Embryonic facial prominence (tissue), 1 donor: ENCODE measurements at regions not wholly inside any gene's neighbourhood (a gene's known extent, or its start where the extent isn't known, plus 50 kb on each side); places are given as distances from the start of the nearest gene placed in this dataset.

Experiments
- DNase-seq: peaks from one replicate; pipeline ENCODE4 v3.0.0-alpha.2; 2016; ENCODE audit errors: extremely low spot score

DNA sequence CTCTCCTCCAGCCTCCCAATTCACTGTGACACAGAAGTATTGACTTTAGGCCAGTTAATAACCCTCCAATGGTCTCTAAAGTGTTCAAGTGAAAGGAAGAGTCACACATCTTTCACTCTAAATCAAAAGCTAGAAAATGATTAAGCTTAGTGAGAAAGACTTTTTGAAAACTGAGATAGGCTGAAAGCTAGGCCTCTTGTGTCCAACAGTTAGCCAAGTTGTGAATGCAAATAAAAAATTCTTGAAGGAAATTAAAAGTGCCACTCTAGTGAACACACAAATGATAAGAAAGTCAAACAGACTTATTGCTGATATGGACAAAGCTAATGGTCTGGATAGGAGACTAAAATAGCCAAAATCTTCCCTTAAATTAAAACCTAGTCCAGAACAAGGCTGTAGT is 687.2 kb downstream of the TRIML1 start:
- DNase-seq, result no peak

DNA sequence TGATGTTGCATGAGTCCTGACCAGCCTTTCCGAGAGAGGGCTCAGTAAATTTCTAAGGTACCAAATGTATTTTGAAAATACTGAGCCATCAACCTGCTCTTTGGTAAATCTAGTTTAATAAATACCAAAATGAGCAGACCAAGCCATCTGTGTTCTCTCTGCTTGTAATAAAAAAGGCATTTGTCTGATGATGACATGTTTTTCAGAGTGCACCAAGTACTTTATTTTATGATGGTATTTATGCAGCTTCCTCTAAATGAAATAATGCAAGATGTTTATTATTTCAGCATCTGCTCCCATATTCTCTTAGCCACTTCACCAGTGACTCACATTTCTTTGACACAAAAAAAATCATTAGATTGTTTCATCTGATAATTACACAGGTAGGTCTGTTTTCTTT is 700.5 kb downstream of the TRIML1 start:
- DNase-seq, result no peak

DNA sequence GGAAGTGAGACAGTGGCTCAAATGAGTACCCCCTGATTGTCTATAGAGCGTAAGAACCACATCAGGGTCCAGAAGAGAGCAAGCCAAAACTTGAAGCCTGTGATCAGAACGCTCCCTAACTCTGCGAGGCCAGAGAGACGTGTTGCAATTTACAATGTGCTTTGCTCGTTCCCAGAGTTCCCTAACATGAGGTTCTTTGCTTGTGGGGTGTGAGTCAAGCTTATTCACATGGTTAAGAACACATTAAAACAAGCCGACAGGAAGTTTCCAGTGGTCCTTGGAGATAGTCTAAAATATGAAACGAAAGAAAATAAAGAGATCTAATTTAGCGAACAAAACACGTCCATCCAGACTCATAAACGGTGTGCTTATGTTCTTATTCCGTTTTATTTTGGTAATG is 702.3 kb downstream of the TRIML1 start:
- no peak for DNase-seq

DNA sequence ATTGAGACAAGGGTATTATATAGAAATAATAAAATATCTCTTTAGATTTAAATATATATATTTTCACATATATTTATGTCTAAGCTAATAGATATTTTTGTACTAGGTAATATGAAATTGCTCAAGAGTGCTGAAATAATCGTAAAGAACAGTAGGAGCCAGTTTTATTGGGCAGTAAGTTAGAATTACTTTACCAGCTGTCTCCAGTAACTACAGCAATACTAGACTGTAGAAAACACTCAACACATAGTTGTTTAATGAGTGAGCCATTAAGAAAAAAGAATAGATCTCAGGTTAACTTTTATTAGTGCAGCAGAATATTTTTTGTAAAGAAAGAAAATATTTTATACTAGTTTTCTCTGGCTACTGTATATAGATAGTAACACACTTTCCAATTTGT is 715.2 kb downstream of the TRIML1 start:
- no peak for DNase-seq

DNA sequence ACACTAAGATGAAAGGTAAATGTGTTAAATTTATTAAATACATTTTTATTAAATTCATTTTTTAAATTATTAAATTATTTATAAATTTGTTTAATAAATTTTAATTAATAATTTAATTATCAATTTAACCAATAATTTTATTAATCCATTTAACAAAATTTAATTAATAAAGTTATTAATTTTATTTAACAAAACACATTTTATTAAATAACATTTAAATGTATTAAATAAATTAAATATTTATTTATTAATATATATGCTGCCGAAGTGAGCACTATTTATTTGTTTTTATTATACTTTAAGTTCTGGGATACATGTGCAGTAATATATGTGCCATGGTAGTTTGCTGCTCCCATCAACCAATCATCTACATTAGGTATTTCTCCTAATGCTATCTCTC is 719.5 kb downstream of the TRIML1 start:
- no peak for DNase-seq

DNA sequence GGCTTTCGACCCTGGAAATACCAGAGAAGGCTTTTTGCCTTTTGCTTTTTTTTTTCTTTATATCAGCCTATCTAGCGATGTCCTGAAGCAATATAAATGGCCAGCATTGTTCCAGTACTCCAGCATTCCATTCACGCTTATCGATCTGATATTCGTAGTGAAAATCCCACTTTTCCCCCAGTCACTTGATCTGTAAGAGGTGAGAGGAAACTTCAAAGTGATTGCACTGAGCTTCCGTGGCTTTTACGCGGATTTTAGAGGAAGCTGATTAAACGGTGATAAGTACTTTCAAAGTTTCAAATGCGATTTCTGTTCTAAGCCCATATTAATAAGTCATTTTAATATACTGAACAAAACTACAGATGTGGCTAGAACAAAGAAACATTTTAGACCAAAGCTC is 725.5 kb downstream of the TRIML1 start:
- DNase-seq, result no peak

DNA sequence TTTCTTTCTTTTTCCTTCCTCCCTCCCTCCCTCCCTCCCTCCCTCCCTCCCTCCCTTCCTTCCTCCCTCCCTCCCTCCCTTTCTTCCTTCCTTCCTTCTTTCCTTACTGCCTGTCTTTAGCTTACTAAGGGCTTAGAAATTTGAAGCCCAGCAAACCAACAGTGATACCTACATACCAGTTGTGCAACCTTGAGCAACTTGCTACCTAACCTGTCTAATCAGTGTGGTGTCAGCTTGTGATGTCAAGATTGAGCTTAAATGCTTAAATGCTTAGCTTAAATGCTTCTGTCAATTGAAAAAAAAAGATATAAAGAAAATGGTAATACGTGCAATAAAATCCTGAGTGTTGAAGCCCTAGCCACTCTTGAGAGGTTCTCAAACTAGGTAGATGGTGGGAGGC is 728.6 kb downstream of the TRIML1 start:
- no peak for DNase-seq

DNA sequence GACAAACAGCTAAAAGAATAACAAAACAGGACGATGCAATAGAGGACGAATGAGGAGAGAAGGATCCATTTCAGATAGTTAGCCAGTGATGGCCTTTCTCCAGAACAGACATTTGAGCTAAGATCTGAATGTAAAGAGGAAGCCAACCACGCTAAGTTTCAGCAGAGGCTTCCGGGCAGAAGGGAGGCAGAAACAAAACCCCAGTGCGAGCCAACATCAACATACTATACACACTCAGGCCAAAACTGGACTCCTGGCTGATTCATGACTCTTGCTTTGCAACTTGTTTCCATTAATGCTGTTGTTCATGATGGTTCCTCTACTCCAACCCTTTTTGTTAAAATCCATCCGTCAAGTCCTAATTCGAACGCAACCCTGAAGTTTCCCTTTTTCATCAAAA is 730.3 kb downstream of the TRIML1 start:
- no peak for DNase-seq

DNA sequence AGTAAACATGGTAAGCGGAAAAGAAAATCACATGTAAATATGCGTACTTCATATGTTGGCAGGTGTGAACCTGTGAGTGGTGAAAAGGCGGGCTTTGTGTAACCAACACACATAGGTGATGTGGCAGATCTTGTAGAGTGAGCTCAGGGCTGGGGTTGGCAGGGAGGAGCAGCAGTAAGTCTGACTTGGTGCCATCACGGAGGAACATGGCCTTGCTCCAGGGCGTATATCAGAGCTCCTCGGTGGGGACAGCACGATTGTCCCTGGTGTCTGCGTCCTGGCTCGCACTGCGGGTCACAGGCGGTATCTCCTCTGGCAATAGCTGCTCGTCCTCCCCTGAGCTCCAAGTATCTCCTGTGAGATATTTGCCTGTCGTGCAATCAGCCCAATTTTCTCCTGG is 733.6 kb downstream of the TRIML1 start:
- DNase-seq, result no peak

DNA sequence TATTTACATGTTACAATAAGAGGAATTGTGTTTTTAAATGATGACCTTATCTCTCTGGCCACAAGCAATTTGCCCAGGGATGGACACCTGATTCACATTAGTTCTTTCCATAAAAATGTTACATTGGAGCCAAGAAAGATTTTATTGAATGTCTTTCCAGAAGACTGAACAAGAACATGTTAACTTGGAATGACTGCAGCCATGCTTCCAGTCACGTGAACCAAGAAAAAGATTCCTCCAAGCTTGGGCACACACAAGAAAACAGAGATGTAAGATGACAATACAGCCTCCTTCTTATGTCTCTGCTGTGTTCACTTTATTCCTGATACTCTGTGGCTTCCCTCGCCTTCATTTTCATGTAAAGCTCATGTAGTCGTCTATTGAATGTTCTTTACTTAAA is 737.6 kb downstream of the TRIML1 start:
- DNase-seq, result no peak

DNA sequence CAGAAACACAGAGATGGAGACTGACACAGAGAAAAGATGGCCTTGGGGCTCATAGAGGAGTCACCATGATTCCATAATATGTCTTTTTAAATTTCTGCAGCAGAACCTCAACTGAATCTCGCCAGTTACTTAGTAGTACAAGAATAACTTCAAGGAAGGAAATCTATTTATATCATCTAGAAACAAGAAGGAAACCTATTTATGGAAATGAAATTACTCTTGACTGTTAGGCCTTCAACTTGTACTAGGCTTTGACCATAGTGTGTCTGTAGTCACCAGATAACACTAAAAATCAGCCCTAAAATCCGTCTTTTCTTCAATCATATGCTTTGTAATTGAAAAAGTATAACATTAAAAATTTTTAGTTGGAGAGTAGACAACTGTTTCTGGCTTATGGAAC is 740.4 kb downstream of the TRIML1 start:
- DNase-seq, result no peak

DNA sequence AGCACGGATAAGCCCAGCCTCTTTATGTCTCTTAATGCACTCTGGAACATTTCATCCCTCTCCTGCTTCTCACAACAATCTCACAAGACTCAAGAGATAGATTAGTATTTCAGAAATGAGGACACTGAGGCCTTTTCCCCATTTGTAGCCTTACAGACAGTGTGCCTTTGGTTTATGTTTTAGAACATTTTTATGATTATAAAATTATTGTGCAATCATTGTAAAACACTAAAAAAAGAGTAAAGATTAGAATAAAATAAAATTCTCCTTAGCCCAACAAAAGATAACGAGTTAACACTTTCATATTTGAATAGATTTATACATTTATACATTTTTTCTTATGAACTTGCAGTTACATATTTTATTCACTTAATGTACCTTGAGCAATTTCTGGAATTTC is 748.7 kb downstream of the TRIML1 start:
- DNase-seq, result no peak

DNA sequence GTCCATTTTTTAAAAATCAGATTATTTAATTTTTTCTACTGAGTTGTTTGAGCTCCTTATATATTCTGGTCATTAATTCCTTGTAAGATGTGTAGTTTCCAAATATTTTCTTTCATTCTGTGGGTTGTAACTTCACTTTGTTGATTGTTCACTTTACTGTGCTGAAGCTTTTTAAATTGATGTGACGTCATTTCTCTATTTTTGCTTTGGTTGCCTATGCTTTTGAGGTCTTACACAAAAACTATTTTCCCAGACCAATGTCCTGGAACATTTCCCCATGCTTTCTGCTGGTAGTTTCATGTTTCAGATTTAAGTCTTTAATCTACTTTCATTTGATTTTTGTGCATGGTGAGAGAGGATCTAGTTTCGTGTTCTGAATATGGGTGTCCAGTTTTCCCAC is 753.6 kb downstream of the TRIML1 start:
- no peak for DNase-seq

DNA sequence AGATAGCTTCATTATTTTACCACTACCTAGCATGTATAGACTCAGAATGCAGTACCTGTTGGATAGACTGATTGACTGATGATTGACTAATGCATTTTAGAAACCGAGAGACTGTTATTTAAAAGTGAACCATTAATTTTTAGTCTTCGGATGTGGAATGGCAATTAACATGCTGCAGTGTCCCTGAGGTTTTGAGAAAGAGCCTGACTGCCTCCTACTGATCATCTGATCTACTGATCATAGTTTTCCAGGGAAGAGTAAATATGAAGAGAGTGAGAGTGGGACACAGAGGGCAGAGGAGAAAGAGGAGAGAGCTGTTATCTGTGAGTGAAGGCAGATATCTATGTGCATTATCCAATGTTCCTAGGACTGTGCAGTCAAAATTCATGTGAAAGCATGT is 764.7 kb downstream of the TRIML1 start:
- DNase-seq, result no peak

DNA sequence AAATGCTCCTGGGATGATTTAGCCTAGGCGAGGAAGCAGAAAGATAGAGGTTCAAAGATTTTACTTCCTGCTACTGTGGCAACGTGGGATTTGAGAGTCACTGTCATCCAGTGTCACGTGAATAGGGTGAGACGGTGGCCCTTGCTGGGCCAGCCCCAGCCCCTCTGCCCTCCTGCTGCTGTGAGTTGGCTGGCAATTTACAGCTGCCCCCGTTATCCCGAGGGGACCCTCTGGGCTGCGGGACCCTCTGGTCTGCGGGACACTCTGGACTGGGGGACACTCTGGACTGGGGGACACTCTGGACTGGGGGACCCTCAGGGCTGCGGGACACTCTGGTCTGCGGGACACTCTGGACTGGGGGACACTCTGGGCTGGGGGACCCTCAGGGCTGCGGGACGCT is 765.4 kb downstream of the TRIML1 start:
- no peak for DNase-seq

DNA sequence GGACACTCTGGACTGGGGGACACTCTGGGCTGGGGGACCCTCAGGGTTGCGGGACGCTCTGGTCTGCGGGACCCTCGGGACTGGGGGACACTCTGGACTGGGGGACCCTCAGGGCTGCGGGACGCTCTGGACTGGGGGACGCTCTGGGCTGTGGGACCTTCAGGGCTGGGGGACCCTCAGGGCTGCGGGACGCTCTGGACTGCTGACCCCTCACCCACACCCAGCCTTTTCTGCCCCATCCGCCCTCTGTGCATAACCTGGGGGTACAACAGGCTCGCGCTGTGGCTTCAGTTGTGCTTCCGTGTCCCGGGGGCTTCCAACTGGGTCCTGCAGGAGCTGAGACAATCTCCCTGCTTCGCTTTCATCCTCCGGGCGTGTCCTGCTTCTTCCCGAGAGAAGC is 766.0 kb downstream of the TRIML1 start:
- no peak for DNase-seq

DNA sequence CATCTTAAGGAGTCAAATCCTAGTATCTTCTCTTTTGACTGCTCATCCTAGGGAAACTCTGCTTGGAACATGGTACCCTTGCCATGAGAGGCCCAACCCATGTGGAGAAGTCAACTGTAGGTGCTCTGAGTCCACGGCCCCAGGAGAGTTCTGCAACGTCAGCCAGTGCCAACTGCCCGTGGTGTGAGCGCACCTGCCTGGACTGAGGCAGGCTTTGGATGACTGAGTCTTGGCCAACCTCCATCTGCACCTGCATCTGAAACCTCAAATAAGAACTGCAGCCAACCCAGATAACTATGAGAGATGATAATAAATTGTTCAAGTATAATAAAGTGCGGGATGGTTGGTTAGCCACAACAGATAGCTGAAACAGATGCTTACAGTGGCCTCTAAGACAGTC is 772.0 kb downstream of the TRIML1 start:
- DNase-seq, result no peak

DNA sequence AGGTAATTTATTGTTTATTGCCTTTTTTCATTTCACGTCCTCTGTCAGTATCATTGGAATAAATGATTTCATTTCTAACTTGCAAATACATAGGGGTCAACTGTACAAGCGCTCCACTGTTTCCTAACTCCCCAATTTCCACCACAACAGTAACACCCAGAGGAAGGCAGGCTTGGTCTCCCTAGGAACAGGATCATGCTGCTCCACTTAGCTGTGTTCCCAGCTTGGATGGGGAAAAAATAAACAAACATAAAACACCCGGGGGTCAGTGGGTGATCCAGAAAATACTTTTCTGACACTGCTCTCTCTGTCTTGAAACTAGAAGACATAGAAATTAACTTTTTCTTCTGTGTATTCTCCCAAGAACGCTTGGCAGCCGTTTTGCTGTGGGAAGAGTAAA is 772.5 kb downstream of the TRIML1 start:
- DNase-seq, result no peak

DNA sequence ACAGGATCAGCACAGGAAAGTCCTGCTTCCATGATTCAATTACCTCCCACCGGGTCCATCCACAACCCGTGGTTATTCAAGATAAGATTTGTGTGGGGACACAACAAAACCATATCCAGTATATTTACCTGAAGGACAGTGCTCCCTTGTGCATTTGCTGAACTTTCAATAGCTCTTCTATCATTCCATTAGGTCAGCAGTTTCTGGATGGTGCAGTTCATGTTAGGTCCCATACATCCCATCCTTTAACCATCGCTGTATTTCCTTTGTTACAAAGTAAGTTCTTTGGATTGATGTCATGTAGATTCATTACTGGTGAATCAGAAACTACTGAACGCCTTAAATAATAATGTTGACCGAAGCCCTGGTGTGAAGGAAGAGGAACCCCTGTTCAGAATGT is 775.9 kb downstream of the TRIML1 start:
- no peak for DNase-seq

DNA sequence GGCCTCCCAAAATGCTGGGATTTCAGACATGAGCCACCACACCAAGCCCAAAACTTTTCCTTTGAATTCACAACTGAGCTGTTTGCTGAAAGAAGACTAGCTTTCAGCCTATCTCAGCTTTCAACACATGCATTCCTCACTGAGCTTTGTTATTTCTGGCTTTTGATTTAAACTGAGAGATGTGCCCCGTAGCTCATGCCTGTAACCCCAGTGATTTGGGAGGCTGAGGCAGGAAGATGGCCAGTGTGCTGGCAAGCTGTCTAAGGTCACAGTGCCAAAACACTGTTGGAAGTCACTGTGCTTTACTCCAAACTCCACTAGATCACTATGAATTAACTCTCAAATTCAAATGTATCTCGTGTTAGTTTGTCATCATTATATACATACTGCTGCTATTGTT is 779.5 kb downstream of the TRIML1 start:
- DNase-seq, result no peak

DNA sequence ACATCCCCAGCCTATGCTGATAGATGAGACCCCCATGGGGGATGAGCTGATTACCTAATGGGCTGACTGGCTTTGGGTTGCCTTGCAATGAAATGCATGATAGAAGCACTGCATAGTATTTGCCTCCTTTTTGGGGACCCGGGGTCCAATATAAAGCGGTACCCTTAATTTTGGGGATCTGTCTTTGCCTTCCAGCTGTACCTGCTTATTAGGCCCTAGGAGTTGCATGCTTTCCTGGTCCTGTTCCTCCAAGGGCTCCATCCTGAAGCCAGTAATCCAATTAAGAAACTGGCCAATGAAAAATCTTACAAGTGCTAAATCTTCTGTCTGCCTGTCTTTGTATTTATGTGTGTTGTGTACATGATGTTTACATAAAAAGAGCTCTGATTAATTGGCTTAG is 791.6 kb downstream of the TRIML1 start:
- no peak for DNase-seq

DNA sequence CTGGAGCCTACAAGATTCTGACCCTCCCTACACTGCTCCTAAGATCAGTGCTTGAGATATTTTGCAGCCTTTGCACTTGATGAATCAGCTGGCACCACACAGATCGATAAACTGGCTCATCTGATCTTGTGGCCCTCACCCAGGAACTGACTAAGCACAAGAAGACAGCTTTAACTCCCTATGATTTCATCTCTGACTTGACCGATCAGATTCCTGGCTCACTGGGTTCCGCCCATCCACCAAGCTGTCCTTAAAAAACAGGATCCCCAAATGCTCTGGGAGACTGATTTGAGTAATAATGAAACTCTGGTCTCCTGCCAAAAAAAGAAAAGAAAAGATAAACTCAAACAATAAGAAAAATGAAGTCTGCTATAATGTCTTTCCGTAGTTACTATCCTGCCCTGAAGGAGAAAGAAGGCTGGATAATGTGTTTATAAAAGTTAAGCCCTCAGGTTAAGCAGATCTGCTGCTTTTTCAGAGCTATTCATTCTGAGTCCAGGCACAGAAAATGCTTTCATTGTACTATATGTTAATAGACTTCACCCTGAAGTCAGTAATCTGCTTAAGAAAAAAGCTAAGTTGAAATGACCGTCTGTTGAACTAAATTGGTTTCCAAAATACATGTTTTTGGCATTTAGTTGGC is 795.2 kb downstream of the TRIML1 start:
- DNase-seq, result no peak

DNA sequence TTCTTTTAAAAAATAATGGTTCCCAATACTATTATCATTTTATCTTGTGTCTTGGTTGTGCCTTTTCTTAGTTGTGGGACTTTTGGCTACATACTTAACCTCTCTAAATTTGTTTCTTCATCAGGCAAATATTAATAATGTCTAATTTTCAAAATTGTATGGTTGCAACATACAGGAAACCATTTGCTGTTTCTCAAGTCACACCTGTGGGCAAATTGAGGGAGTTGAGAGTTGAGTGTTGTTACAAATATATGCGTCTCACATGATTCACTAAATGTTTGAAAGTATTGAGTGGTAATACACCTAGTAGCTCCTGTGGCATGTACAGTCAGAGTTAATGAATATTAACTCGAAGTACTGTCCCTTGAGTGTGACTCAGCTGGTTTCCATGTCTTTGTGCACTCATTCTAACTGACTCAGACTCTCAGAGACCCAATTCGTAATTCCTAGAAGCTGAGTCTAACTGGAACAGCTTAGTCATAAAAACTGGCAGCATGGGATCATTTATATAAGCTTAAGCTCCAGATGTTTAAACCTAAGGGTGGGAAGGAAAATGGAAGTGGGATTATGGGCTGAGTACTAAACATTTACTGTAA is 802.4 kb downstream of the TRIML1 start:
- no peak for DNase-seq

DNA sequence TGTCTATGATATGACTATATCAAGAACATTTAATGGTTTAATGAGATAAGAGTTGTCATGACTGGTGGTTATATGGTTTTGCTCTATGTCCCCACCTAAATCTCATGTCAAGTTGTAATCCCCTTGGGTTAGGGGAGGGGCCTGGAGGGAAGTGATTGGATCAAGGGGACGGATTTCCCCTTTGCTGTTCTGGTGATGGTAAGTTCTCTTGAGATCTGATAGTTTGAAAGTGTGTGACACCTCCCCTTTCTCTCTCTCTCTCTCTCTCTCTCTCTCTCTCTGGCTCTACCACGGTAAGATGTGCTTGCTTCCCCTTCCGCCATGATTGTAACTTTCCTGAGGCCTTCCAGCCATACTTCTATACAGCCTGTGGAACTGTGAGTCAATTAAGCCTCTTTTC is 803.4 kb downstream of the TRIML1 start:
- DNase-seq, result no peak
